HepG2 (cell line): ENCODE measurements at regions not wholly inside any gene's neighbourhood (a gene's known extent, or its start where the extent isn't known, plus 50 kb on each side); places are given as distances from the start of the nearest gene placed in this dataset.

ENCODE experiments used
- ATAC-seq: fragments of 200-7000 bp; cut with Tn5 transposase; 3 replicates; pipeline ENCODE4 v1.9.1; 2020; ENCODE audit warnings: mild to moderate bottlenecking, moderate library complexity
- BruUV-seq: library from RNA; stranded (reverse); fragments of 400-500 nt; replicated peaks from 2 replicates; lab custom pipeline; 2021; lab: Mats Ljungman, UMichigan
- CTCF ChIA-PET: fragments of 300-600 bp; formaldehyde crosslinking; extraction: SDS; loops from one replicate; lab custom pipeline; 2021; ENCODE audit warnings: low total read pairs, inconsistent platforms, low intra/inter-chr PET ratio; lab: Yijun Ruan, JAX
- POLR2A ChIA-PET: fragments of 350-600 bp; sonication (Branson Sonifier 250); formaldehyde crosslinking; loops from one replicate; lab custom pipeline; 2020; ENCODE audit warnings: antibody characterized with exemption, inconsistent platforms; lab: Yijun Ruan, JAX
- DNase-seq: peaks from one replicate; pipeline ENCODE4 v3.0.0-alpha.2; 2015; ENCODE audit warnings: low spot score
- FAIRE-seq: peaks from 3 replicates; lab custom pipeline; 2011; peaks lifted over from hg19 to GRCh38; lab: Jason Lieb, UNC
- H2AFZ ChIP-seq: one replicate; pipeline ENCODE4 v1.6.1; 2011; ENCODE audit warnings: low read length, inconsistent platforms
- H3K27ac ChIP-seq: fragments of 300-600 bp; 3 replicates; pipeline ENCODE4 v1.8.0; 2011; ENCODE audit warnings: mixed run types, mild to moderate bottlenecking, mixed read lengths, low read length, inconsistent platforms; ENCODE audit not compliant: insufficient read depth; ENCODE audit errors: extremely low read length
- H3K27me3 ChIP-seq, 2 experiments: fragments of 200-600 bp in 1 of 2; 2 replicates in 1 of 2; 3 replicates in 1 of 2; pipeline versions ENCODE4 v1.6.0 to v1.8.0; 2011; ENCODE audit warnings: low read length in 2 of 2, mild to moderate bottlenecking in 2 of 2, moderate library complexity in 2 of 2, inconsistent platforms in 1 of 2; ENCODE audit not compliant: insufficient read depth in 2 of 2, control insufficient read depth in 1 of 2
- H3K36me3 ChIP-seq, 2 experiments: fragments of 200-600 bp in 1 of 2; replicated peaks in 1 of 2; 2 replicates in 1 of 2; 3 replicates in 1 of 2; pipeline versions ENCODE4 v1.5.1 to v1.8.0; 2011; ENCODE audit warnings: low read length in 2 of 2, inconsistent platforms in 1 of 2; ENCODE audit not compliant: insufficient read depth in 2 of 2, control insufficient read depth in 1 of 2
- H3K4me1 ChIP-seq: 2 replicates; pipeline ENCODE4 v1.5.1; 2012; ENCODE audit warnings: low read length, inconsistent platforms; ENCODE audit not compliant: insufficient read depth
- H3K4me2 ChIP-seq: 2 replicates; pipeline ENCODE4 v1.6.0; 2011; ENCODE audit warnings: low read depth, low read length, inconsistent platforms
- H3K4me3 ChIP-seq, 3 experiments: fragments of 200-600 bp in 1 of 3; sonication (generic), shearing (Covaris generic) in 1 of 3; replicated peaks in 1 of 3; 2 replicates each; pipeline ENCODE4 v1.5.1; 2011 to 2016; ENCODE audit warnings: low read length in 3 of 3, inconsistent platforms in 2 of 3, low read depth in 2 of 3, mild to moderate bottlenecking in 2 of 3, control low read depth in 1 of 3, mixed read lengths in 1 of 3; ENCODE audit not compliant: insufficient read depth in 1 of 3
- H3K79me2 ChIP-seq: one replicate; pipeline ENCODE4 v1.6.1; 2011; ENCODE audit warnings: low read length, inconsistent platforms; ENCODE audit not compliant: insufficient read depth
- H3K9ac ChIP-seq: 2 replicates; pipeline ENCODE4 v1.6.0; 2011; ENCODE audit warnings: mild to moderate bottlenecking, low read depth, low read length, inconsistent platforms; ENCODE audit not compliant: insufficient read depth
- H3K9me3 ChIP-seq: 2 replicates; pipeline ENCODE4 v1.5.1; 2012; ENCODE audit warnings: mild to moderate bottlenecking, low read length
- H4K20me1 ChIP-seq: 2 replicates; pipeline ENCODE4 v1.6.0; 2011; ENCODE audit warnings: inconsistent platforms, mild to moderate bottlenecking, low read length, moderate library complexity; ENCODE audit not compliant: insufficient read depth
- DDIT3 ChIP-seq: sonication (generic); formaldehyde crosslinking; IDR thresholded peaks from 2 replicates; pipeline ENCODE4 v1.4.0; 2020; ENCODE audit warnings: mild to moderate bottlenecking, missing genetic modification reagents
- FIP1L1 ChIP-seq: fragments of 200-400 bp; formaldehyde crosslinking; IDR thresholded peaks from 2 replicates; pipeline ENCODE4 v1.6.1; 2018; ENCODE audit warnings: low read depth, mild to moderate bottlenecking, low read length, moderate library complexity, borderline replicate concordance; ENCODE audit not compliant: insufficient read depth
- MLXIP ChIP-seq: sonication (generic); formaldehyde crosslinking; IDR thresholded peaks from 2 replicates; pipeline ENCODE4 v1.9.0; 2021; ENCODE audit warnings: missing genetic modification reagents, borderline replicate concordance
- PCBP1 ChIP-seq: fragments of 200-400 bp; formaldehyde crosslinking; IDR thresholded peaks from 2 replicates; pipeline ENCODE4 v1.6.1; 2017; ENCODE audit warnings: mild to moderate bottlenecking, low read depth, low read length, borderline replicate concordance
- ZNF251 ChIP-seq: sonication (generic); formaldehyde crosslinking; IDR thresholded peaks from 2 replicates; pipeline ENCODE4 v1.9.0; 2021; ENCODE audit warnings: mild to moderate bottlenecking, missing genetic modification reagents
- ZNF75D ChIP-seq: sonication (generic); formaldehyde crosslinking; IDR thresholded peaks from 2 replicates; pipeline ENCODE4 v1.8.1; 2023; ENCODE audit warnings: missing genetic modification reagents, mild to moderate bottlenecking, borderline replicate concordance
- WGBS: methylation state at CpG from one replicate; pipeline ENCODE4 v1.1.6; 2017; ENCODE audit warnings: low lambda C conversion rate; 5-methylcytosine and 5-hydroxymethylcytosine counted together
- in situ Hi-C: cut with HindIII; loops from 2 replicates; pipeline ENCODE4 v1.10.0; 2017; ENCODE audit warnings: low pct_unique_long_range_greater_than_20kb; ENCODE audit not compliant: extremely low pct_ligation_motif_present
- intact Hi-C: fragments of 100-400 bp; cut with micrococcal nuclease; formaldehyde crosslinking; loops from one replicate; pipeline ENCODE4 v1.10.0; 2022; ENCODE audit not compliant: unreplicated experiment
- TF ChIP-seq, protein P1 (sequence below): sonication (generic); formaldehyde crosslinking; IDR thresholded peaks from 2 replicates; pipeline ENCODE4 v1.8.0; 2022; ENCODE audit warnings: mild to moderate bottlenecking, missing genetic modification reagents, borderline replicate concordance

- no peak for TF ChIP-seq MLXIP (CRISPR knock-in tag)
- no peak for TF ChIP-seq ZNF75D (CRISPR knock-in tag)
- TF ChIP-seq DDIT3, result no peak
Measured at GRCh38 chr9:106796771-106797170, 66.2 kb upstream of the ZNF462 start (continued).

- Histone ChIP-seq H3K4me1 (no peaks in the 10 kb centered on the region), H3K4me2 (no peak overlapping the region), H2AFZ (no peak overlapping the region), H3K36me3 (no peaks in the 10 kb centered on the region), H3K27me3 (no peaks in the 10 kb centered on the region; a peak in 1 of 5 replicates), H4K20me1 (no peaks in the 10 kb centered on the region), H3K79me2 (no peaks in the 10 kb centered on the region), H3K9me3 (no peaks in the 10 kb centered on the region), H3K9ac (no peak overlapping the region), H3K27ac (no peak overlapping the region), H3K4me3 (no peak overlapping the region)
- intact Hi-C loops, result no loop called here
- in situ Hi-C loops, result no loop called here
- ChIA-PET POLR2A (no interaction called here), CTCF (no interaction called here)
- WGBS, result 0% methylated on average over 2 of the region's 2 CpGs
- ATAC-seq (no peak), FAIRE-seq (no peak), DNase-seq (no peak)
- no TSS peak for BruUV-seq
- TF ChIP-seq FIP1L1, result no peak
- no peak for TF ChIP-seq ZNF251
- TF ChIP-seq PCBP1, result no peak
- TF ChIP-seq, protein P1, sequence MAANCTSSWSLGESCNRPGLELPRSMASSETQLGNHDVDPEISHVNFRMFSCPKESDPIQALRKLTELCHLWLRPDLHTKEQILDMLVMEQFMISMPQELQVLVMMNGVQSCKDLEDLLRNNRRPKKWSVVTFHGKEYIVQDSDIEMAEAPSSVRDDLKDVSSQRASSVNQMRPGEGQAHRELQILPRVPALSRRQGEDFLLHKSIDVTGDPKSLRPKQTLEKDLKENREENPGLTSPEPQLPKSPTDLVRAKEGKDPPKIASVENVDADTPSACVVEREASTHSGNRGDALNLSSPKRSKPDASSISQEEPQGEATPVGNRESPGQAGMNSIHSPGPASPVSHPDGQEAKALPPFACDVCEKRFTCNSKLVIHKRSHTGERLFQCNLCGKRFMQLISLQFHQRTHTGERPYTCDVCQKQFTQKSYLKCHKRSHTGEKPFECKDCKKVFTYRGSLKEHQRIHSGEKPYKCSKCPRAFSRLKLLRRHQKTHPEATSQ (CRISPR knock-in tag), result no peak
- TF ChIP-seq, all 625 proteins: peak for 0
Measured at GRCh38 chr9:106797299-106797698, 65.7 kb upstream of the ZNF462 start.
